GM21723 (cell line): ENCODE measurements at regions not wholly inside any gene's neighbourhood (a gene's known extent, or its start where the extent isn't known, plus 50 kb on each side); places are given as distances from the start of the nearest gene placed in this dataset.

Source experiments
- ATAC-seq: cut with Tn5 transposase; IDR thresholded peaks from one replicate; pipeline ENCODE4 v1.9.1; 2021; ENCODE audit warnings: mild to moderate bottlenecking, moderate library complexity; ENCODE audit not compliant: unreplicated experiment

GRCh38 chr21:27145134-27145798 is 178.4 kb upstream of the ADAMTS5 start:
- ATAC-seq, result no peak

- ATAC-seq, result no peak
Measured at GRCh38 chr21:27143476-27143875, 176.6 kb upstream of the ADAMTS5 start.

GRCh38 chr21:27139526-27139925 is 172.6 kb upstream of the ADAMTS5 start:
- ATAC-seq, result no peak

- ATAC-seq, result no peak
Measured at GRCh38 chr21:27134516-27134915, 167.6 kb upstream of the ADAMTS5 start.

GRCh38 chr21:27132266-27132665 is 165.4 kb upstream of the ADAMTS5 start:
- ATAC-seq, result no peak

- ATAC-seq, result no peak
Measured at GRCh38 chr21:27130154-27130553, 163.3 kb upstream of the ADAMTS5 start.

GRCh38 chr21:27129694-27130093 is 162.8 kb upstream of the ADAMTS5 start:
- no peak for ATAC-seq

GRCh38 chr21:27129215-27129614 is 162.3 kb upstream of the ADAMTS5 start:
- ATAC-seq, result no peak

GRCh38 chr21:27126140-27126539 is 159.3 kb upstream of the ADAMTS5 start:
- no peak for ATAC-seq

GRCh38 chr21:27122686-27123085 is 155.8 kb upstream of the ADAMTS5 start:
- ATAC-seq, result no peak

- no peak for ATAC-seq
Measured at GRCh38 chr21:27114111-27114510, 147.2 kb upstream of the ADAMTS5 start.

GRCh38 chr21:27112186-27112585 is 145.3 kb upstream of the ADAMTS5 start:
- no peak for ATAC-seq

GRCh38 chr21:27110956-27111355 is 144.1 kb upstream of the ADAMTS5 start:
- no peak for ATAC-seq

GRCh38 chr21:27108701-27109100 is 141.8 kb upstream of the ADAMTS5 start:
- ATAC-seq, result no peak

GRCh38 chr21:27108228-27108627 is 141.3 kb upstream of the ADAMTS5 start:
- ATAC-seq, result no peak

- ATAC-seq, result no peak
Measured at GRCh38 chr21:27104846-27105431, 138.1 kb upstream of the ADAMTS5 start.

- no peak for ATAC-seq
Measured at GRCh38 chr21:27103768-27104167, 136.9 kb upstream of the ADAMTS5 start.

GRCh38 chr21:27101523-27101922 is 134.6 kb upstream of the ADAMTS5 start:
- no peak for ATAC-seq

GRCh38 chr21:27094184-27094948 is 127.5 kb upstream of the ADAMTS5 start:
- no peak for ATAC-seq

- ATAC-seq, result no peak
Measured at GRCh38 chr21:27086630-27087029, 119.7 kb upstream of the ADAMTS5 start.

GRCh38 chr21:27086186-27086585 is 119.3 kb upstream of the ADAMTS5 start:
- ATAC-seq, result no peak

GRCh38 chr21:27085387-27085786 is 118.5 kb upstream of the ADAMTS5 start:
- ATAC-seq, result no peak
